HCT116 (cell line): ENCODE measurements at regions not wholly inside any gene's neighbourhood (a gene's known extent, or its start where the extent isn't known, plus 50 kb on each side); places are given as distances from the start of the nearest gene placed in this dataset.

Source experiments
- ATAC-seq: fragments of 200-7000 bp; cut with Tn5 transposase; 2 replicates; pipeline ENCODE4 v1.9.1; 2020; ENCODE audit warnings: mild to moderate bottlenecking, moderate library complexity
- BruUV-seq: library from RNA; stranded (reverse); fragments of 400-500 nt; replicated peaks from 2 replicates; lab custom pipeline; 2021; lab: Mats Ljungman, UMichigan
- CTCF ChIA-PET: fragments of 300-600 bp; sonication (Branson Sonifier 250); formaldehyde crosslinking; loops from one replicate; lab custom pipeline; 2021; ENCODE audit warnings: antibody characterized with exemption; lab: Charles Lee
- POLR2A ChIA-PET: fragments of 300-600, 350-600 bp; sonication (Branson Sonifier 250); formaldehyde crosslinking; loops from one replicate; lab custom pipeline; 2021; ENCODE audit warnings: antibody characterized with exemption; lab: Charles Lee
- RAD21 ChIA-PET, 2 experiments: fragments of 300-600 bp; sonication (Branson Sonifier 250); formaldehyde crosslinking; loops; one replicate each; lab custom pipeline; 2023; ENCODE audit warnings: low total read pairs in 2 of 2; ENCODE audit not compliant: uncharacterized antibody in 2 of 2, unreplicated experiment in 2 of 2, low non-redundant PET in 1 of 2; lab: Charles Lee
- DNase-seq: peaks from one replicate; pipeline ENCODE4 v3.0.0-alpha.2; 2010; ENCODE audit warnings: low read depth, low spot score
- H2AFZ ChIP-seq: fragments of 200-600 bp; shearing (Covaris generic), sonication (generic); 2 replicates; pipeline ENCODE4 v1.6.1; 2017; ENCODE audit warnings: low read depth, mixed run types, mixed read lengths, antibody characterized with exemption, low read length; ENCODE audit not compliant: poor library complexity, severe bottlenecking
- H3K27ac ChIP-seq: 2 replicates; pipeline ENCODE4 v1.5.1; 2012; ENCODE audit warnings: low read depth, low read length
- H3K27me3 ChIP-seq: fragments of 200-600 bp; sonication (generic); 2 replicates; pipeline ENCODE4 v1.6.1; 2016; ENCODE audit warnings: mixed run types, low read length, mixed read lengths; ENCODE audit not compliant: insufficient read depth
- H3K36me3 ChIP-seq, 2 experiments: fragments of 200-500 bp in 1 of 2; fragments of 200-600 bp in 1 of 2; sonication (Bioruptor generic) in 1 of 2; sonication (generic) in 1 of 2; 2 replicates each; pipeline versions ENCODE4 v1.5.1 to v1.6.1; 2014 to 2016; ENCODE audit warnings: low read length in 2 of 2, inconsistent platforms in 1 of 2, mixed read lengths in 1 of 2, mixed run types in 1 of 2; ENCODE audit not compliant: insufficient read depth in 2 of 2, control insufficient read depth in 1 of 2
- H3K4me1 ChIP-seq, 2 experiments: fragments of 200-600 bp in 1 of 2; sonication (generic) in 1 of 2; 2 replicates each; pipeline versions ENCODE4 v1.5.1 to v1.6.1; 2012 to 2017; ENCODE audit warnings: low read length in 2 of 2, inconsistent platforms in 1 of 2, mild to moderate bottlenecking in 1 of 2, mixed read lengths in 1 of 2, mixed run types in 1 of 2, moderate library complexity in 1 of 2; ENCODE audit not compliant: insufficient read depth in 2 of 2, control insufficient read depth in 1 of 2
- H3K4me2 ChIP-seq: fragments of 200-600 bp; sonication (generic); 2 replicates; pipeline ENCODE4 v1.6.1; 2017; ENCODE audit warnings: mixed run types, low read length, mixed read lengths
- H3K4me3 ChIP-seq, 2 experiments: fragments of 200-600 bp in 1 of 2; sonication (generic) in 1 of 2; replicated peaks in 1 of 2; 2 replicates each; pipeline ENCODE4 v1.5.1; 2011 to 2016; ENCODE audit warnings: low read length in 2 of 2, control low read depth in 1 of 2, low read depth in 1 of 2, mild to moderate bottlenecking in 1 of 2, mixed read lengths in 1 of 2, mixed run types in 1 of 2
- H3K79me2 ChIP-seq: fragments of 200-600 bp; sonication (generic); 2 replicates; pipeline ENCODE4 v1.6.1; 2017; ENCODE audit warnings: mild to moderate bottlenecking, mixed run types, low read length, moderate library complexity, mixed read lengths; ENCODE audit not compliant: insufficient read depth
- H3K9ac ChIP-seq: fragments of 200-600 bp; sonication (generic); 2 replicates; pipeline ENCODE4 v1.6.1; 2016; ENCODE audit warnings: low read length, mixed read lengths
- H3K9me2 ChIP-seq: fragments of 200-600 bp; sonication (generic), shearing (Covaris generic); 2 replicates; pipeline ENCODE4 v1.6.1; 2017; ENCODE audit warnings: mixed run types, mild to moderate bottlenecking, moderate library complexity; ENCODE audit not compliant: insufficient read depth
- H3K9me3 ChIP-seq, 2 experiments: fragments of 200-500 bp in 1 of 2; fragments of 200-600 bp in 1 of 2; sonication (Bioruptor generic) in 1 of 2; sonication (generic) in 1 of 2; 2 replicates each; pipeline ENCODE4 v1.6.1; 2014 to 2017; ENCODE audit warnings: low read length in 2 of 2, mixed read lengths in 2 of 2, inconsistent platforms in 1 of 2, low read depth in 1 of 2, mild to moderate bottlenecking in 1 of 2, mixed run types in 1 of 2, moderate library complexity in 1 of 2; ENCODE audit not compliant: control insufficient read depth in 1 of 2, insufficient read depth in 1 of 2
- H4K20me1 ChIP-seq: fragments of 200-600 bp; sonication (generic), shearing (Covaris generic); 2 replicates; pipeline ENCODE4 v1.6.1; 2017; ENCODE audit warnings: mixed run types, mild to moderate bottlenecking, moderate library complexity; ENCODE audit not compliant: insufficient read depth
- EZH2 ChIP-seq: fragments of 200-600 bp; sonication (generic); IDR thresholded peaks from 2 replicates; pipeline ENCODE4 v1.6.1; 2017; ENCODE audit warnings: antibody characterized with exemption, mixed run types
- RAD21 ChIP-seq: IDR thresholded peaks from 2 replicates; pipeline ENCODE4 v1.6.1; 2012; ENCODE audit warnings: low read depth, mild to moderate bottlenecking
- SIN3A ChIP-seq: IDR thresholded peaks from 2 replicates; pipeline ENCODE4 v1.6.1; 2012; ENCODE audit warnings: low read depth
- SRF ChIP-seq: IDR thresholded peaks from 2 replicates; pipeline ENCODE4 v1.6.1; 2012; ENCODE audit warnings: low read depth
- TCF7L2 ChIP-seq: IDR thresholded peaks from 2 replicates; pipeline ENCODE4 v1.7.0; 2011; ENCODE audit warnings: borderline replicate concordance, inconsistent platforms; ENCODE audit not compliant: insufficient read depth, insufficient read length; ENCODE audit errors: extremely low read depth
- YY1 ChIP-seq: IDR thresholded peaks from 2 replicates; pipeline ENCODE4 v1.6.1; 2011; ENCODE audit warnings: low read length, low read depth, moderate library complexity, mild to moderate bottlenecking; ENCODE audit not compliant: insufficient replicate concordance; ENCODE audit errors: extremely low read depth
- intact Hi-C: fragments of 100-400 bp; cut with micrococcal nuclease; formaldehyde crosslinking; loops from 2 replicates; pipeline ENCODE4 v1.10.0; 2022
- TF ChIP-seq, protein P1 (sequence below): IDR thresholded peaks from 2 replicates; pipeline ENCODE4 v1.6.1; 2012

DNA sequence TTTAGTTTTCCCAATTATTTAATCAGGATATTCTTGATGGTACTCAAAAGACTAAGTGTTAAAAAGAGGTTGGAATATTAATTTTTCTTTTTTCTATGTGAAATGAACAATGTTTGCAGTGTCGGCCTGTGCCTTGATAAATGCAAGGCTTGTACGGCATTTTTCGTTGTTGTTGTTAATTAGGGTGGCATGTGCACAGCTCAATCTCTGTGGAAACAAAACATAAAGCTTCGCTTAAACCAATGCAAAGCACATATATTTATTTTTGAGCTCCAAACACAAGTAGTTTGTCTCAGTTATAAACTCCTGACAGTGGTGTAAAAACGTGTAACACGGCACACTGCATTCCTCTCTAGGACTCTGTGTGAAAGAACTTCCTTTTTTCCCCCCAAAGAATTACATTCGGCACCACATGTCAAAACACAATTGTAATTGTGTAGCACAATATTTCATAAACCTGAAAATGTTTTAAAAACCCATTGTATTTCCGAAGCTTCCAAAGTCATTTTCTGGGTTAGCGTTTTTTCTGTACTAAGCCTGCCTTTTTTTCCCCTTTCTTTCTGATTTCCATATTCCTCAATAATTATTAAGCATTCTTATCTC lies 498.0 kb downstream of the VRK1 start:
- Histone ChIP-seq H4K20me1 (no peaks in the 10 kb centered on the region), H3K4me3 (no peak overlapping the region), H3K9ac (no peak overlapping the region), H3K9me3 (no peaks in the 10 kb centered on the region), H3K27me3 (peaks cover 29% of the 10 kb centered on the region), H3K4me1 (no peaks in the 10 kb centered on the region), H2AFZ (no peak overlapping the region), H3K27ac (no peak overlapping the region)
- intact Hi-C loops = loop anchor here (10.0 kb wide), 1 partner anchor 290 kb away; no protein-coding TSS in a partner anchor
- CTCF ChIA-PET = no interaction called here
- POLR2A ChIA-PET = no interaction called here
- no peak for TF ChIP-seq TCF7L2
- TF ChIP-seq, all 23 proteins: peak for 0
- no peak overlapping the region for H3K4me2 ChIP-seq
- no peaks in the 10 kb centered on the region for H3K36me3 ChIP-seq
- no TSS peak for BruUV-seq
- RAD21 ChIA-PET = no interaction called here
- ATAC-seq (no peak), DNase-seq (no peak)
- H3K79me2 ChIP-seq = no peaks in the 10 kb centered on the region
- no peaks in the 10 kb centered on the region for H3K9me2 ChIP-seq

GRCh38 chr14:97296176-97296575 lies 499.0 kb downstream of the VRK1 start:
- no peak overlapping the region for H2AFZ ChIP-seq
- RAD21 ChIA-PET = no interaction called here
- TF ChIP-seq SIN3A = no peak
- no peak for TF ChIP-seq YY1
- TF ChIP-seq, protein P1, sequence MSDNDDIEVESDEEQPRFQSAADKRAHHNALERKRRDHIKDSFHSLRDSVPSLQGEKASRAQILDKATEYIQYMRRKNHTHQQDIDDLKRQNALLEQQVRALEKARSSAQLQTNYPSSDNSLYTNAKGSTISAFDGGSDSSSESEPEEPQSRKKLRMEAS = no peak
- no peak for TF ChIP-seq TCF7L2
- TF ChIP-seq EZH2 = no peak
- no peak for TF ChIP-seq SRF
- no peak for TF ChIP-seq RAD21
- TF ChIP-seq, all 23 proteins: peak for 0
- no peak overlapping the region for H3K4me3 ChIP-seq
- H3K4me2 ChIP-seq = no peak overlapping the region
- H3K9ac ChIP-seq = no peak overlapping the region
- DNase-seq (no peak), ATAC-seq (no peak)
- POLR2A ChIA-PET = no interaction called here
- H3K36me3 ChIP-seq = no peaks in the 10 kb centered on the region
- no peaks in the 10 kb centered on the region for H3K9me2 ChIP-seq
- intact Hi-C loops = loop anchor here (10.0 kb wide), 1 partner anchor 289 kb away; no protein-coding TSS in a partner anchor
- BruUV-seq = no TSS peak
- H3K27ac ChIP-seq = no peak overlapping the region
- H3K4me1 ChIP-seq = no peaks in the 10 kb centered on the region
- CTCF ChIA-PET = no interaction called here
- peaks cover 19% of the 10 kb centered on the region for H3K27me3 ChIP-seq
- H3K79me2 ChIP-seq = no peaks in the 10 kb centered on the region
- H3K9me3 ChIP-seq = no peaks in the 10 kb centered on the region
- H4K20me1 ChIP-seq = no peaks in the 10 kb centered on the region
